ENCODE measurements at regions not wholly inside any gene's neighbourhood (a gene's known extent, or its start where the extent isn't known, plus 50 kb on each side); places are given as distances from the start of the nearest gene placed in this dataset.
"Not testable (repeated sequence)": the region's sequence is repeated elsewhere in the genome, so short reads cannot be mapped to it uniquely, and the experiment has no call there.

DNA sequence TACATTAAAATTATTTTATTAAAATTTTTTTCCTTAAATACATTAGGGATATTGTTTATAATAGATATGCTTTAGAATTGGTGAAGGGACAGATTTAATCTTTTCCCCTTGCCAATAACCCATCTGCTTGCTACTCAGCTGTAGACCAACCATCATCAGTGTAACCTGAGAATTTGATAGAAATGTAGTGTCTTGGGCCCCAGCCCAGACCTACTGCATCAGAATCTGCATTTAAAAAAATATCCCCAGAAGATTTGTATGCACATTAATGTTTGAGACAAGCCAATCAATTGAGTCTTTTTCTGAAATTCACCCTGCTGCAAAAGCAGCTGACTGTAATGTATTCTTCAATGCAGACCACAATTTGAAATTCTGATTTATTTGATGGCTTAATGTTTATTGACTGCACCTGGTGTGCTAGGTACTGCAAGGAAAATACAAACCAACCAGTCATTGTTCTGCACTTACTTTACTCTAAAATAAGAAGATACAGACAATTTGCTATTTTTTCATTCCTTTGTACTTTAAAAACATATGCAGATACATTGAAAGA lies 190.7 kb upstream of the SGO1 start:
- no peak for DNase-seq

DNA sequence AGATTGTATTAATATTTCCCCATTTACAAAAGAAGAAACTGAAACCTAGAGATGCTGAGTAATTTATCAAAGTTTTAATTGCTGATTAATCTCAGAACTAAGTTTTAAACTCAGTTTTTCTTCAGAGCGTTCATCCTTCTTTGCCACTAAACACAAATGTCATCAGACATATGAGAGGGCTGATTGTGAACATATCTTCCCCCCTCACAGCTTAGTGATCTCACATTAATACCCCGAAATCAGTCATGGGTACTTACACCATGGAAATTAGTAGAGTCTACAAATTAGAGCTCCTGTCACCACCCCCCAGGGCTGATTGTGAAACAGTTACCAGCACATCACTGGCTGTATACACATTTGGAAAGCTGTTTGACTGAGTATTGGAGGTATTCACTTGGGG lies 189.3 kb upstream of the SGO1 start:
- no peak for DNase-seq

DNA sequence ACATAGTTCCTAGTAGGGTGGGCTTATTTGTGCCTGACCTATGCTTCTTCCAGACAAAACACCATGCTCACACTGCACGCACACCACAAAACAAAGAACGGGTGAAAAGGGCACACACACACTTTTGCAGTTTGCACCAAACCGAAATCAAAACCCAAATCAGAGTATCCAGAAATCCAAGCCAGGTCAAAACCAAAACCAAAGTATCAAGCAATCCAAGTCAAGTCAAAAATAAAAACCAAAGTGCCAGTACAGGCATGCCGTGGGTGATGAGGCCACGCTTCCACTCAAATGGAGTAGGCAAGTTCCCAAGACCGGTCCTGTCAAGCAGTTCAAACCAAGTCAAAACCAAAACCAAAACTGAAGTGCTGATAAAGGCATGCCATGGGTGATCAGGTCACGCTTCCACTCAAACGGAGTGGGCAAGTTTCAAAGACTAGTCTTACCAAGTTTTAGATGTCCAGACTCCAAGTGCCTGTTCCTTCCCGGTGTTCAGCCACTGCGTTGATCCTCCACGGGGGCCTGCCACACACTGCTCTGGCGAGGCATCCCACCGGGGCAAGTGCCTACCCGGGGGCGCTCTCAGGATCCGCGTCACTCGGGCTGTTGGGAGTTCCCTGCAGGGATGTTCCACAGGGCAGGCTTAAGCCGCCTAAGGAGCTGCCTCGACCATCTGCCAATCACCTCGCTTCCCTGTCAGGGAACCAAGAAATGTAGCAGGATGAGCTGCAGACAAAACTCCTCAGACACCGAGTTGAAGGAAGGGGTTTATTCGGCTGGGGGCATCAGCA lies 184.5 kb upstream of the SGO1 start:
- DNase-seq = not testable (repeated sequence)

DNA sequence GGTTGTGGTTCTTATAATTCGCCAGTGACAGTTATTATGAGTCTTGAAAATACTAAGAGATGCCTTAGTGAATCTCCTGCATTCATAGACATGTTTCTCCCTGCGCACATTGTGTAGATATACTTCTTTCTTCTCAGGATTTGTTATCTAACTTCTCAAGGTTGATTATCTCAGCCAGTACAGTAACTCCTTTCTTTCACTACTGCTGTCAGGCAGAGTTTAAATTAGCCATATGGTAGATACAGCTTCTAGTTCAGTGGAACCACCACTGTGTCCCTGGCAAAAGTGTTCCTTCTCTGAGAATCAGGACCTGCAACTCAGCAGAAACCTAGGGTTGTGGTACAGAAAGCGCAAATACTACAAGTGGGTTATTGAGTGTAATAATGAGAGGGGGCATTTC lies 175.0 kb upstream of the SGO1 start:
- no peak for DNase-seq

DNA sequence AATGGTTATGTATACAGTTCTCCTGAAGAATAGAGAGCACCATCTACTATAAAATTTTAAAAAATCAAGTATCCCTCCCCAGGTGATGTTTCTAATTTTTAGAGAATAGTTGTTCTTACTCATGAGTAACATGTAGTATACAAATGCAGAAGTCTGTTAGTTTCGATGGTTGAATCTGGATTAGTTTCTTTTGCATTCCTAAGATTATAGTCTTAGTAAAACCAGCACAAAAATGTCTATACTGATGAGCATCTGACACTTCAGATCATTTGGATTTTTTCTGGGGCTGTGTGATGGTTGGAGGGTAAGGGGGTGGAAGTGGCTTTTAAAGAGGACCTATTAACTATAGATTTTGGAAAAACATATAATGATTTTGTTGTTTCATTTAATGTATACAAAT lies 167.3 kb upstream of the SGO1 start:
- DNase-seq = no peak

DNA sequence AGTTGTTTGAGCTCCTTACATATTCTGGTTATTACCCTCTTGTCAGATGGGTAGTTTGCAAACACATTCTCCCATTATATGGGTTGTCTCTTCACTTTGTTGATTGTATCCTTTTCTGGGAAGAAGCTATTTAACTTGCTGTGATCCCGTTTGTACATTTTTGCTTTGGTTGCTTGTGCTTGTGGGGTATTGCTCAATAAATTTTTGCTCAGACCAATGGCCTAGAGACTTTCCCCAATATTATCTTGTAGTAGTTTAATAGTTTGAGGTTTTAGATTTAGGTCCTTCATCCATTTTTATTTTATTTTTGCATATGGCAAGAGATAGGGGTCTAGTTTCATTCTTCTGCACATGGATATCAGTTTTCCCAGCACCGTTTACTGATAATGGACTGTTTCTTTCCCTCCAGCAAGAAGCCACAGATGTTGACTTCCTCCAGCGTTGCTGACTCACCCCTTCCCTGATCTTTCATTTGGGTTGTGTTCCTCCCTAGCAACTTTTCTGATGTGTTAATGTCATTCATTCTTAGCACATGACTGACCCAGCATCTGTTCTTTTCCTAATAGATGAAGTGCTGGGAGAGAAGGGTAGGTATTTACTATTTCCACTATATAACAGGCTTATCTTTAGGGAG lies 166.7 kb upstream of the SGO1 start:
- peak; percentile 54 for DNase-seq

DNA sequence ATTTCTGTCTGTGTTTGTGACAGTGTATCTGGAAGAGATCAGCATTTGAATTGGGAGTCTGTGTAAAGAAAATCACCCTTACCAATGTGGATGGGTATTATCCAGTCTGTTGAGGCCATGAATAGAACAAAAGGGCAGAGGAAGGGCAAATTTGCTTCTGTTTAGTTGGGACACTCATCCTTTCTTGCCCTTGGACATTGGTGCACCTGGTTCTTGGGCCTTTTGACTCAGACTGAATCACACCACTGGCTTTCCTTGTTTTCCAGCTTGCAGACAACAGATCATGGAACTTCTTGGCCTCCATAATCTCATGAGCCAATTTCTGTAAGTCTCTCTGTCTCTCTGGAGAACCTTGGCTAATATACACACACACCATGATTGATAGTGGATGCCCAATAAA lies 164.4 kb upstream of the SGO1 start:
- no peak for DNase-seq

DNA sequence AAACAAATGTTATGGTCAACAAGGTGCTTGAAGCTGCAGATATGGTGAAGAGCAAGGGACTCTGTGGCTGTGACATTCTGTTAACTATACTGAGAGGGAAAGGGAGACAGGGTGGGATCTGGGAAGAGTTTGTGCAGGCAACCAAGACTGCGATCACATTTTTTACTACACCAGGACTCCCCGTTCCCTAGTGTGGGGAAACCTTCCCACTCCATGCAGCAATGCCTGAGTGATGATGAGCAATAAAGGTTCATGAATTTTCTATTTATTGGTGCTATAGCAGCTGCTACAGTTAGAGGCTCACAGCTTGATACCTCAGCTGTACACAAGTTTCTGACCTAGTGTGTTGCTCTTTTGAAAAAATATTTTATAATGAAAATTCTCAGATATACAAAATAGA lies 160.9 kb upstream of the SGO1 start:
- no peak for DNase-seq

DNA sequence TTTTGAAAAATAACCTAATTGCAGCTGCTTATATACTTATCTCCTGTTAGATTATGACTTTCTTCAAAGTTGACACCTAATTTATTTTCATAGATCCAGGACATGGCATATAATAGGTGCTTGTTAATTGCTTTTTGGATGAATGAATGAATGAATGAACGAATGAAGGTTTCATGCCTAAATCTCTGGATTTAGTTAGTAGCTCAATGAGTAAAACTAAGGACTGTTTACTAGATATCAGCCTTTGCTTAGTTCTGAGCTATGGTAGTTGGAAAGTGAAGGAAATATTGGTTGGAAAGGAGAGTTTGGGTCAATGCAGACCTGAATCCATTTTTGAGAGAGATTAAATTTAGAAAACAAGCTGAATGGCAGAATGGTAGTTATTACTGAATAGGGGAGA lies 160.4 kb upstream of the SGO1 start:
- DNase-seq = no peak

DNA sequence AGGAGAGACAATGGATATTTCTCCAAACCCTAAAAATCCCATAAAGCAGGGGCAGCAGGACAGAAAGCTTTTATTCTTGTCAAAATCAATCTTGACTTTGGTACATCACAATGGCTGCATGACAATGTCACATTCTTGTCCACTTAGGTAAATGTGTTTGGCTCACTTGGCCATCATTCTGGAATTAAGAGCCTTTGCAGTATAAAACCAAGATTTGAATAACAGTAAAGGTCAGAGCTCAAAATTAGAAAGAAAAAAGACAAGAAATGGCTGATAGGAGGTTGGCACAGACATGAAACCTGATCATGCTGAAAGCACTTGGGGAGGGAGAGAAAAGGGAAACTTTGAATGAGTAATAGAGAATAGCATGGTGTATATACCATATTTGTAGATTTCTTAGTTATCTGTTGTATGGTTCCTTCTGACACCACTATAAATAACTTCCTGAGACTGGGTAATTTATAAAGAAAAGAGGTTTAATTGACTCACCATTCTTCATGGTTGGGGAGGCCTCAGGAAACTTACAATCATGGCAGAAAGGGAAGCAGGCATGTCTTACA lies 158.5 kb upstream of the SGO1 start:
- no peak for DNase-seq

DNA sequence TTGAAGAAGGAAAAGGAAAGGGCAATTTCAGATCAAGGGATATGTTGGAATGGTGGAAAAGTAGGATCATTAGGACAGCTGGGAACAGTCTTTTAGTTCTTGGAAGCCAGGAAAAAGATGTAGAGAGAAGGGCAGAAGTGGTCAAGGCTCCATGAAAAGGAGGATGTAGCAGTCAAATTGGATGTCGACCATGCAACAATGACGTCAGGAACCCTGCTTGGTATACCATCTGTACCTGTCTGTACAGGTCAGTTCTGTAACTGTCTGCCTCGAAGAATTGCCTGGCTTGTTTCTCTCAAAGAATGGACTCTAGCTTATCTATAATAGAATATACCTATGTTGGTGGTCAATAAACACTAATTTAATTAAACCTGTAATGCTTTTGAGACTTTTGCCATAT lies 157.8 kb upstream of the SGO1 start:
- DNase-seq = no peak

DNA sequence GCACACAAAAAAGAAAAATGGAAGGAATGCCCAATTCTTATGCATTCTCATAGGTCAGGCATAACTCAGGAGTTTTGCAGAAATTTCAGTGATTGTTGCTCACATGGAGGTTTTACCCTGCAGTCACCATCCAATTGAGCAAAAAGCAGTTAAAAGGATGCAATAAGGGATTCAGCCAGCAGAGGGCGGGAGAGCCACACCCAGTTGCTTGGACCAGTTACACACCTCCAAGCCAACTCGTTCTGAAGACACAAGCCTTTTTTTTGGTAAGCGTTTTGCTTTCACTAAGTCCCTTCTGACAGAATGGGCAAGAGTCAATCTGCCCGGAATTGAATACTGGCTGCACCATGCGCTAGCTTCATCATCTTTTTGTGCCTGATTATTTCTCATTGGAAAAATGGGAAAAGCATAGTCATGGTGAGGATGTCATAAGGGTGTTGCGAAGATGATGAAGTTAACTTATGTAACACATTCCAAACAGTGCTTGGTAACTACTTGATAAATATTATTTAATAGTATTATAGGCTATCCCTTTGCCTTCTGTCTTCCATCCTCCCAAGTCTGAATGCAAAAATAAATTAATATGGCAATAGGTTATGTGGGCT lies 154.4 kb upstream of the SGO1 start:
- DNase-seq = peak; percentile 85

DNA sequence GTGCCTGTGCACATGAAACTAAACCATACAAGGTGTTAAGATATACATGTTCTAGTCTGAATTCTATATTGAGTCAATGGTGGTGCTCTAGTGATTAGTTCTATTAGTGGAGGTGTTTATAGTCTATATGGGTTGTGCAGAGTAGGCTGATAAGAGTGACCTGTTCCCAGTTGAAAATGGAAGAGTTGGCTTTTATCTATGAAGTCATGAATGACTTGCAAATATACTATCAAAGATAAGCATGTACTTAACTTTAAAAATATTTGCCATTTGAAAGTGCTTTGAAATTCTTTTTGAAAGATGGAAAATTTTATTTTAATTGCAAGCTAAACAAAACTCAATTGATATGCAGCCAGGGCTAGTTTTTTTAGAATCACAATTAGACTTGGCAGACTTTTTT lies 150.6 kb upstream of the SGO1 start:
- peak; percentile 3 for DNase-seq

DNA sequence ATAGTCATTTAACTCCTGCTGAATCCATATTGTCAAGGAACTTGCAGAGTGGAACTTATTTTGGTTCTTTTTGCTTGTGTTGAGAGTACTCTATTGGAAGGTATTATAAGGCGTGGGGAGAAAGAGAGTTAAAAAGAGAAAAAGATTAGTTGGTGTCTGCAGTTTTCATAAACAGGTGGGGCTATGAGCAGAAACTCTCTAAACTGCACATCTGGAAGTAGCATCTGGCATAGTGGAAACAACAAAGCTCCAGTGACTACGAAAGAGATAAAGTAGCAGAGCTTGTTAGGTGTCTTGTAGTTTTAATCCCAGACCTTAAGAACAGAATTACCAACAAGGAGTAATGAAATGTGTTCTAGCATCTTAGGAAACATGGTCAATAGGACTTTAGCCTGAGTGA lies 148.8 kb upstream of the SGO1 start:
- DNase-seq = no peak

DNA sequence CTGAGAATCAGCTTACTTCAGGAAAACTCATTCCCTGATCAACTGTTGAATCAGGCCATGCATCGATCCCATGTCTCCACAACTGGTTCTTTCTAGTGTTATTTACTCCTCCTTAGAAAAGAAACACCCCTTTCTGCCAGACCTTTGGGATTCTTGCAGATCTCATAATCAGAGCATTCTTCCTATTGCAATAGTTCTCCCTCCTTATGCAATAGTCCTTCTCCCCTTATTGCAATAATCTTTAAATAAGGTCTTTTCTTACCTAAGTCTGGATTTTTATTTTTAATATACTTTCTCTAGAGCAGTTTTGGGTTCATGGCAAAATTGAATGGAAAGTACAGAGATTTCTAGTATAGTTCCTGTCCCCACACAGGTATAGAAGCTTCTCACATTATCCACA lies 141.9 kb upstream of the SGO1 start:
- no peak for DNase-seq

DNA sequence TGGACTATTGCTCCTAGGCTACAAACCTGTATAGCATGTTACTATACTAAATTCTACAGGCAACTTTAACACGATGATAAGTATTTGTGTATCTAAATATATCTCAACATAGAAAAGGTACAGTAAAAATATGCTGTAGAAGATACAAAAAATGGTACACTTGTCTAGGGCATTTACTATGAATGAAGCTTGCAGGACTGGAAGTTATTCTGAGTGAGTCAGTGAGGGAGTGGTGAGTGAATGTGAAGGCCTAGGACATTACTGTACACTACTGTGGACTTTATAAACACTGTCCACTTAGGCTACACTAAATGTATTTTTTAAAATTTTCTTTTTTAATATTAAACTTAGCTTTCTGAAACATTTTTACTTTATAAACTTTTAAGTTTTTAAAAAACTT lies 140.5 kb upstream of the SGO1 start:
- DNase-seq = no peak

DNA sequence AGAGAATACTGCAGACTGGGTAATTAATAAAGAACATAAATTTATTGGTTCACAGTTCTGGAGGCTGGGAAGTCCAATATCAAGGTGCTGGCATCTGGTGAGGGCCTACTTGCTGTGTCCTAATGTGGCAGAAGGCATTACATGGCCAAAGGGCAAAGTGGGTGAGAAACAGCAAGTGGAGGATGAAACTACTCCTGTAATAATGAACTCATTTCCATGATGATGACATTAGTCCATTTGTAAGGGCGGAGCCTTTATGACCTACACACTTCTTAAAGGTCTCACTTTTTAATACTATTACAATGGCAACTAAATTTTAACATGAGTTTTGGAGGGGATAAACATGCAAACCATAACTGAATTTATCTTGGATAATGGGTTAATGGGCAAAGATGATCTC lies 139.6 kb upstream of the SGO1 start:
- DNase-seq = no peak

DNA sequence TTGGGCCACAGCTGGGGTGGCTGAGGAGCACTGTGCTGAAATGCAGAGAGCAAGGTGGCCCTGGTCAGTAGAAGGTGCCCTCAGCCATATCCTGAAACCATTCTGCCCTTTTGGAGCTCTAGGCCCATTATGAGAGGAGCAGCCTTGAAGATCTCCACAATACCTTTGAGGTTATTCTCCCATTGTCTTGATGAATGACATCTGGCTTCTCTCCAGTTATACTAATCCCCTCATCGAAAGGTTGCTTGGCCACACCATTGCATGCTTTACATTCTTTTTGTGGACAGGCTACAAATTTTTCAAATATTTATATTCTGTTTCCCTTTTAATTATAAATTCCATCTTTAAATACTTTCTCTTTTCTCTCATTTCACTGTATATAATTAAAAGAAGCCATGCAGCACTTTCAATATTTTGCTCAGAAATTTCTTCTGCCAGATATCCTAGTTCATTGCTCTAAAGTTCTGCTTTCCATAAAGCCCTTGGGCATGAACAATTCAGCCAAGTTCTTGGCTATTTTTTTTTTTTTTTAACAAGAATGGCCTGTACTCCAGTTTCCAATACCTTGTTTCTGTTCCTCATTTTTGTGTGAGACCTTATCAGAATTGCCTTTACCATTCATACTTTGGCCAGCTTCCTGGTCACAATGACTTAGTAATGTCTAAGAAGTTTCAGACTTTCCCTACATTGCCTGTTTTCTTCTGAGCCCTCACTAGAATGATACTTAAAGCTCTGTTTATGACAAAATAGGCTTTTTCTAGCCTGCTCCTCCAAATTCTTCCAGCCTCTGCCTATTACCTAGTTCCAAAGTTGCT lies 138.9 kb upstream of the SGO1 start:
- DNase-seq = peak; percentile 64

DNA sequence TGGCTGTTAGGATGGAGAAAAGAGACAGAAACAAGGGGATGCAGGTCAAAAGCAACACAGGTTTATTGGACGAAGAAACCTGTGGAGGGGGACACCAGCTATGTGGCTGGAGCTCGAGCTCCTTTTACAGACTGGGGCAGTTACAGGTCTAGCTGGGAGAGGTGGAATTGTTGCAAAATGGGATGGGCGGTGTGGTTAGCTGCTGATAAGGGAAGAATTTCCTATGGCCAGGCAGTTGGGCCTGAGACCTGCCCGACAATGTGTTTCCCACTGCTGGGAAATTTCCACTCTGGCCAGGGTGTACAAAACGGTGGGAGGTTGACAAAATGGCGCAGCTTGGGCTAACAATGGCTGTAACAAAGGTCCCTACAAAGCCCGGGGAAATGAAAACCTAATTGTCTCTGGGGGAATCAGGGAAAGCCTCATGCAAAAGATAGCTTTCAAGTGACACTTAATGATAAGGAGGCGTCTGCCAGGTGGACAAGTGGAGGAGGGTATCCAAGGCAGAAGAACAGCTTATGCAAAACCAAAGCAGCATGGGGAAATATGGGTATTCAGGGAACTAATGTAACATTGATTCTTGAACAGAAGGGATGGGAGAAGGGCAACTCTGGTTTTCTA lies 137.4 kb upstream of the SGO1 start:
- no peak for DNase-seq

DNA sequence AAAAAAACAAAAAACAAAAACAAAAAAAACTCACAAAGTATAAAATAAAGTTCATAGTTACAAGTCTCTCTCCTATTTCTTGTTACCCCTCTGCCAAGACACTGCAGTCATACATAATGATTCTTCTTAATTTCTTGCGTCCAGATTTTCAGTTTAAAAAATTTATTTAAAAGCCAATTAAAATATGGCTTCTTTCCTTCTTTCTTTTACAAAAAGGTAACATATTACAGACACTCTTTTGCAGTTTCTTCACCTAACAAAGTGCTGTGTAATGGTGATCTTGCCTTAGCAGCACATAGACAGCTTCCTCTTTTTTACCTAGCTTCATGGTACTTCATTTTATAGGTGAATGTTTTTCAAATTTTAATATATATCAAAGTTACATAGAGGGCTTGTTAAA lies 136.1 kb upstream of the SGO1 start:
- DNase-seq = peak; percentile 53

DNA sequence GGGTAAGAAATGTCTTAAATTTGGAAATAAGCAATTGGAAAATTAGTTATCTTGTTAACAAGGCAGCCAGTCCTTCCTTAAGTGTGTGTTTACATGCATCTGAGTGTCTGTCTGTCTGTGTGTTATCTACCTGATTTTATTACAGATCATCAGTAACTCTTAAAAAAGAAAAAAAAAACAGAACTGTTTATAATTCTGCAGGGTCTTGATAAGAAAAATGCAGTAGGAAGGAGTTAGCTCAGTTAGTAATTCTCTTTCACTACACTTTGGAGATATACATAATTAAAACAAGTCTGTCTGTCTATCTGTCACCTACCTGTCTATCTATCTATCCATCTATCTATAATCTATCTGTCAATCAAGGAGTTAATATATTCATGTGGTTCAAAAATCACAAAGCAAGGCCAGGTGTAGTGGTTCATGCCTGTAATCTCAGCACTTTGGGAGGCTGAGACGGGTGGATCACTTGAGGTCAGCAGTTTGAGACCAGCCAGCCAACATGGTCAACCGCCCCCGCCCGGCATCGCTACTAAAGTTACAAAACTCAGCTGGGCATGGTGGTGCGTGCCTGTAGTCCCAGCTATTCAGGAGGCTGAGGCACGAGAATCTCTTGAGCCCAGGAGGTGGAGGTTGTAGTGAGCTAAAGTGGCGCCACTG lies 135.5 kb upstream of the SGO1 start:
- no peak for DNase-seq

DNA sequence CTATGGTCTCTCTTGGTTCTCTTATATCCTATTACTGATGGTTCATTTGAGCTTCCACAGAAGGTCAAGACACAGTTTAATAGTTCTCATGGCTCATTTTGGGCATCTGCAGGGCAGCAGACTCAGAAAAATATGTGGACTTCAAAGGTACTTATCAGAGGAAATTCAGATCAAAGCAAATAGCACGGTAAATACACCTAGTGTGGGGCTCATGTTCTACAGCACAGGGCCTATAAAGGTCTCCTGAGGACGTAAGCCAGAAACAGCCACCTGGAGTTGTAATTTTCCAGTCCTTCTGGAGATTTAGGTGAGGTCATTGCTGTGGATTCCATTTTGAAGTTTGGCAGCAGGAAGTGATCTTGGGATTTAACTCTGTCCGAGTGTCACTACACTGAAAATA lies 134.5 kb upstream of the SGO1 start:
- no peak for DNase-seq
